Subcutaneous abdominal adipose tissue (tissue), 5 donors: ENCODE measurements at regions not wholly inside any gene's neighbourhood (a gene's known extent, or its start where the extent isn't known, plus 50 kb on each side); places are given as distances from the start of the nearest gene placed in this dataset.
"Not testable (repeated sequence)": the region's sequence is repeated elsewhere in the genome, so short reads cannot be mapped to it uniquely, and the experiment has no call there.

ENCODE experiments used
- H3K27ac ChIP-seq: one replicate; pipeline ENCODE4 v1.7.0; 2013; ENCODE audit warnings: low read depth, mild to moderate bottlenecking, inconsistent platforms, low read length, moderate library complexity
- H3K27me3 ChIP-seq, 5 donors: one replicate each; pipeline ENCODE4 v1.7.0; 2013; ENCODE audit warnings: low read length in 5 of 5, inconsistent platforms in 1 of 5; ENCODE audit not compliant: control insufficient read depth in 5 of 5, insufficient read depth in 4 of 5
- H3K36me3 ChIP-seq, 5 donors: one replicate each; pipeline ENCODE4 v1.7.0; 2013; ENCODE audit warnings: low read length in 5 of 5; ENCODE audit not compliant: control insufficient read depth in 5 of 5, insufficient read depth in 5 of 5
- H3K4me1 ChIP-seq, 5 donors: one replicate each; pipeline ENCODE4 v1.7.0; 2013; ENCODE audit warnings: low read length in 5 of 5, mild to moderate bottlenecking in 3 of 5, moderate library complexity in 1 of 5; ENCODE audit not compliant: control insufficient read depth in 5 of 5, insufficient read depth in 5 of 5
- H3K4me3 ChIP-seq, 5 donors: one replicate each; pipeline ENCODE4 v1.7.0; 2013; ENCODE audit warnings: low read length in 5 of 5, low read depth in 1 of 5
- H3K9ac ChIP-seq, 5 donors: one replicate each; pipeline ENCODE4 v1.7.0; 2013; ENCODE audit warnings: low read length in 5 of 5, mild to moderate bottlenecking in 4 of 5, moderate library complexity in 3 of 5
- H3K9me3 ChIP-seq, 5 donors: one replicate each; pipeline ENCODE4 v1.7.0; 2013; ENCODE audit warnings: low read length in 5 of 5; ENCODE audit not compliant: control insufficient read depth in 5 of 5
- donor health status: healthy.
- donor health status: healthy.
- donor health status: healthy.
- donor health status: healthy.
- donor health status: healthy.

GRCh38 chr2:160816916-160817499, 323.4 kb upstream of the RBMS1 start:
- H3K36me3 ChIP-seq, result no peaks in the 10 kb centered on the region
- H3K9ac ChIP-seq, result no peak overlapping the region

GRCh38 chr2:160820691-160821090, 327.1 kb upstream of the RBMS1 start:
- Histone ChIP-seq H3K36me3 (no peaks in the 10 kb centered on the region), H3K27me3 (no peaks in the 10 kb centered on the region), H3K4me3 (no peak overlapping the region)

More at GRCh38 chr2:160816916-160817499, 323.4 kb upstream of the RBMS1 start:
- no peak overlapping the region for H3K4me3 ChIP-seq
- no peak overlapping the region for H3K27ac ChIP-seq
- no peaks in the 10 kb centered on the region for H3K9me3 ChIP-seq
- peaks cover 0 to 5% (median 0%) of the 10 kb centered on the region in 5 donors for H3K4me1 ChIP-seq
- no peaks in the 10 kb centered on the region for H3K27me3 ChIP-seq

GRCh38 chr2:160822006-160822405, 328.4 kb upstream of the RBMS1 start:
- no peaks in the 10 kb centered on the region for H3K27me3 ChIP-seq
- H3K27ac ChIP-seq, result no peak overlapping the region
- H3K36me3 ChIP-seq, result no peaks in the 10 kb centered on the region
- H3K4me1 ChIP-seq, result no peaks in the 10 kb centered on the region
- H3K9ac ChIP-seq, result no peak overlapping the region
- H3K4me3 ChIP-seq, result no peak overlapping the region
- peaks cover 8 to 26% (median 17%) of the 10 kb centered on the region in 5 donors for H3K9me3 ChIP-seq

More at GRCh38 chr2:160820691-160821090, 327.1 kb upstream of the RBMS1 start:
- Histone ChIP-seq H3K9ac (no peak overlapping the region), H3K27ac (no peak overlapping the region), H3K4me1 (no peaks in the 10 kb centered on the region), H3K9me3 (peaks cover 2 to 12% (median 6%) of the 10 kb centered on the region in 5 donors)

GRCh38 chr2:160825433-160825832, 331.8 kb upstream of the RBMS1 start:
- H3K27ac ChIP-seq, result no peak overlapping the region
- no peaks in the 10 kb centered on the region for H3K27me3 ChIP-seq
- H3K36me3 ChIP-seq, result no peaks in the 10 kb centered on the region
- no peak overlapping the region for H3K4me3 ChIP-seq
- H3K9ac ChIP-seq, result no peak overlapping the region
- no peaks in the 10 kb centered on the region for H3K4me1 ChIP-seq
- H3K9me3 ChIP-seq, result peaks cover 8 to 26% (median 17%) of the 10 kb centered on the region in 5 donors

- Histone ChIP-seq H3K4me1 (no peaks in the 10 kb centered on the region), H3K27me3 (no peaks in the 10 kb centered on the region), H3K27ac (no peak overlapping the region), H3K4me3 (peak overlapping the region in 1 of 5 donors; percentile 2), H3K9me3 (peaks cover 8 to 26% (median 17%) of the 10 kb centered on the region in 5 donors), H3K36me3 (no peaks in the 10 kb centered on the region), H3K9ac (no peak overlapping the region)
Measured at GRCh38 chr2:160826496-160826895, 332.9 kb upstream of the RBMS1 start.

- no peaks in the 10 kb centered on the region for H3K27me3 ChIP-seq
- H3K4me3 ChIP-seq, result no peak overlapping the region
- H3K9me3 ChIP-seq, result peaks cover 8 to 26% (median 17%) of the 10 kb centered on the region in 5 donors
- no peaks in the 10 kb centered on the region for H3K36me3 ChIP-seq
- H3K9ac ChIP-seq, result no peak overlapping the region
- no peak overlapping the region for H3K27ac ChIP-seq
- no peaks in the 10 kb centered on the region for H3K4me1 ChIP-seq
Measured at GRCh38 chr2:160828076-160828475, 332.2 kb upstream of the TANK start.

- not testable (repeated sequence) for H3K27me3 ChIP-seq, H3K9me3 ChIP-seq
Measured at GRCh38 chr2:160832381-160832780, 327.8 kb upstream of the TANK start.

GRCh38 chr2:160835166-160835565, 325.1 kb upstream of the TANK start:
- Histone ChIP-seq H3K9me3 (no peaks in the 10 kb centered on the region), H3K9ac (no peak overlapping the region), H3K27me3 (no peaks in the 10 kb centered on the region), H3K27ac (no peak overlapping the region), H3K36me3 (no peaks in the 10 kb centered on the region), H3K4me1 (no peaks in the 10 kb centered on the region), H3K4me3 (no peak overlapping the region)

More at GRCh38 chr2:160832381-160832780, 327.8 kb upstream of the TANK start:
- H3K9ac ChIP-seq, H3K27ac ChIP-seq, H3K4me3 ChIP-seq, H3K4me1 ChIP-seq, H3K36me3 ChIP-seq: not testable (repeated sequence)

GRCh38 chr2:160836755-160837154, 323.5 kb upstream of the TANK start:
- no peak overlapping the region for H3K9ac ChIP-seq
- H3K4me3 ChIP-seq, result no peak overlapping the region
- H3K36me3 ChIP-seq, result no peaks in the 10 kb centered on the region
- H3K27ac ChIP-seq, result no peak overlapping the region
- no peaks in the 10 kb centered on the region for H3K27me3 ChIP-seq
- H3K4me1 ChIP-seq, result no peaks in the 10 kb centered on the region
- peaks cover 0 to 4% (median 0%) of the 10 kb centered on the region in 5 donors for H3K9me3 ChIP-seq

- no peaks in the 10 kb centered on the region for H3K36me3 ChIP-seq
- no peak overlapping the region for H3K27ac ChIP-seq
- H3K9me3 ChIP-seq, result peaks cover 0 to 4% (median 0%) of the 10 kb centered on the region in 5 donors
Measured at GRCh38 chr2:160837416-160837815, 322.8 kb upstream of the TANK start.

More at GRCh38 chr2:160837416-160837815, 322.8 kb upstream of the TANK start:
- no peak overlapping the region for H3K4me3 ChIP-seq
- no peaks in the 10 kb centered on the region for H3K27me3 ChIP-seq
- no peak overlapping the region for H3K9ac ChIP-seq
- no peaks in the 10 kb centered on the region for H3K4me1 ChIP-seq
